C4-2B (cell line): ENCODE measurements at regions not wholly inside any gene's neighbourhood (a gene's known extent, or its start where the extent isn't known, plus 50 kb on each side); places are given as distances from the start of the nearest gene placed in this dataset.

Experiments
- CTCF ChIP-seq: fragments of 450-650 bp; conservative IDR thresholded peaks from 2 replicates; pipeline ENCODE4 v1.5.1; 2017; ENCODE audit warnings: mild to moderate bottlenecking
- ZFX ChIP-seq: fragments of 450-650 bp; IDR thresholded peaks from 2 replicates; pipeline ENCODE4 v1.6.1; 2017

- TF ChIP-seq CTCF (no peak), ZFX (no peak)
These were observed 649.6 kb upstream of the PTBP2 start for GRCh38 chr1:96072021-96072420.
